ENCODE measurements at regions not wholly inside any gene's neighbourhood (a gene's known extent, or its start where the extent isn't known, plus 50 kb on each side); places are given as distances from the start of the nearest gene placed in this dataset.

- no peak for DNase-seq (ENCODE audit: low read depth)
- TF ChIP-seq CTCF (conservative IDR thresholded peaks at IDR 0.05; ENCODE audit: low read depth, low read length) = no peak
- no peak overlapping the region for H3K4me3 ChIP-seq (ENCODE audit: low read length)
These were observed 53.8 kb upstream of the PDE10A start for GRCh38 chr6:165716886-165717285.

GRCh38 chr6:165715428-165715827, 52.4 kb upstream of the PDE10A start:
- DNase-seq (ENCODE audit: low read depth) = no peak

GRCh38 chr6:165714907-165715306, 51.9 kb upstream of the PDE10A start:
- no peak for TF ChIP-seq CTCF (conservative IDR thresholded peaks at IDR 0.05; ENCODE audit: low read depth, low read length)
- no peak for DNase-seq (ENCODE audit: low read depth)
- no peak overlapping the region for H3K4me3 ChIP-seq (ENCODE audit: low read length)

More at GRCh38 chr6:165715428-165715827, 52.4 kb upstream of the PDE10A start:
- no peak overlapping the region for H3K4me3 ChIP-seq (ENCODE audit: low read length)
- no peak for TF ChIP-seq CTCF (conservative IDR thresholded peaks at IDR 0.05; ENCODE audit: low read depth, low read length)

- TF ChIP-seq CTCF (conservative IDR thresholded peaks at IDR 0.05; ENCODE audit: low read depth, low read length) = no peak
- no peak overlapping the region for H3K4me3 ChIP-seq (ENCODE audit: low read length)
- DNase-seq (ENCODE audit: low read depth) = no peak
These were observed 50.9 kb upstream of the PDE10A start for GRCh38 chr6:165713845-165714466.

Data from retinal pigment epithelial cell (primary cell).